ENCODE measurements at regions not wholly inside any gene's neighbourhood (a gene's known extent, or its start where the extent isn't known, plus 50 kb on each side); places are given as distances from the start of the nearest gene placed in this dataset.

DNA sequence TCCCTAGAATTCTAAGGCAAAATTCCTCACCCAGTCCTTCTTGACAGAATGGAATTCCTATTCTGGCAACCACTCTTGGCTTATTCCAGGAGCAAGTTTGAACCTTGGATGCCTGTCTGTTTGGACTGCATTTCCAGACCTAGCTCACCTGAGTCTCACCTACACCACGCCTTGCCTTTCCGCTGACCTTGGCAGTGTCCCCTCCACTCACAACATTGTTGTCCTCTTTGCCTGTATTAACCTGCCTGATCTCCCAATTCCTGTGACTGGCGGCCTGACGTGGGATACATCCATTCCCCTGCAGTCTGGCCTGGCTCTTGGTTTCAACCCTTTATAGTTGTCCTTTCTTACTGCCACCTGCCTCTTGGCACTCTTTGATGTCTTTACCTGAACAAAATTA, 281.4 kb upstream of the SOX4 start:
- Histone ChIP-seq H3K27me3 (no peaks in the 10 kb centered on the region), H3K36me3 (no peaks in the 10 kb centered on the region), H3K27ac (no peak overlapping the region), H3K4me3 (no peak overlapping the region), H3K9me3 (no peaks in the 10 kb centered on the region), H3K4me1 (no peaks in the 10 kb centered on the region)
- 58% methylated on average over 4 of the region's 4 CpGs for WGBS
- DNase-seq (ENCODE audit: low spot score in 2 of 2), result no peak
- TF ChIP-seq, protein P1, sequence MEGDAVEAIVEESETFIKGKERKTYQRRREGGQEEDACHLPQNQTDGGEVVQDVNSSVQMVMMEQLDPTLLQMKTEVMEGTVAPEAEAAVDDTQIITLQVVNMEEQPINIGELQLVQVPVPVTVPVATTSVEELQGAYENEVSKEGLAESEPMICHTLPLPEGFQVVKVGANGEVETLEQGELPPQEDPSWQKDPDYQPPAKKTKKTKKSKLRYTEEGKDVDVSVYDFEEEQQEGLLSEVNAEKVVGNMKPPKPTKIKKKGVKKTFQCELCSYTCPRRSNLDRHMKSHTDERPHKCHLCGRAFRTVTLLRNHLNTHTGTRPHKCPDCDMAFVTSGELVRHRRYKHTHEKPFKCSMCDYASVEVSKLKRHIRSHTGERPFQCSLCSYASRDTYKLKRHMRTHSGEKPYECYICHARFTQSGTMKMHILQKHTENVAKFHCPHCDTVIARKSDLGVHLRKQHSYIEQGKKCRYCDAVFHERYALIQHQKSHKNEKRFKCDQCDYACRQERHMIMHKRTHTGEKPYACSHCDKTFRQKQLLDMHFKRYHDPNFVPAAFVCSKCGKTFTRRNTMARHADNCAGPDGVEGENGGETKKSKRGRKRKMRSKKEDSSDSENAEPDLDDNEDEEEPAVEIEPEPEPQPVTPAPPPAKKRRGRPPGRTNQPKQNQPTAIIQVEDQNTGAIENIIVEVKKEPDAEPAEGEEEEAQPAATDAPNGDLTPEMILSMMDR (IDR thresholded peaks at IDR 0.05), result no peak
- TF ChIP-seq EP300 (IDR thresholded peaks at IDR 0.05) (no peak), POLR2A (IDR thresholded peaks at IDR 0.05) (no peak), POLR2AphosphoS5 (IDR thresholded peaks at IDR 0.05) (no peak)

DNA sequence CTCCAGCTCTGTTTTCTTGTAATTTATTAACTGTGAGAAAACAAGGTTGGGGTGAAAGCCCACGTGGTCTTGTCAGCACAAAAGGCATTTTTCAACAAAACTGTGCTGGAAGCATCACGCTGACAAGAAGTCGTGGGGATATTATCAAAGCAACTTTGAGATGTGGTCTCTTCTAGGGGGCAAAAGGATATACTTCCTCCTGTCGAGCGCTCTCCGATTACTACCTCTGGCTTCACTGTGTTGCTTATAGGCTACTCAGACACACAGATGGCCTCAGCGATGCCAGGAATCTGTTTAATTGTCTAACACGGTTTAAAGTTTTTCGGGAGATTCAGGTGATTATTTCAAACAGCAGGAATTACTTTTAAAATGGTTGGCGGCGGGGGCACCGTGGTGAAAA, 275.9 kb upstream of the SOX4 start:
- H3K4me1 ChIP-seq, result no peaks in the 10 kb centered on the region
- no peaks in the 10 kb centered on the region for H3K27me3 ChIP-seq
- H3K36me3 ChIP-seq, result no peaks in the 10 kb centered on the region
- no peak overlapping the region for H3K4me3 ChIP-seq
- 67% methylated on average over 12 of the region's 12 CpGs for WGBS
- DNase-seq (ENCODE audit: low spot score in 2 of 2), result no peak
- TF ChIP-seq POLR2A (IDR thresholded peaks at IDR 0.05), result no peak
- H3K27ac ChIP-seq, result no peak overlapping the region
- no peaks in the 10 kb centered on the region for H3K9me3 ChIP-seq

DNA sequence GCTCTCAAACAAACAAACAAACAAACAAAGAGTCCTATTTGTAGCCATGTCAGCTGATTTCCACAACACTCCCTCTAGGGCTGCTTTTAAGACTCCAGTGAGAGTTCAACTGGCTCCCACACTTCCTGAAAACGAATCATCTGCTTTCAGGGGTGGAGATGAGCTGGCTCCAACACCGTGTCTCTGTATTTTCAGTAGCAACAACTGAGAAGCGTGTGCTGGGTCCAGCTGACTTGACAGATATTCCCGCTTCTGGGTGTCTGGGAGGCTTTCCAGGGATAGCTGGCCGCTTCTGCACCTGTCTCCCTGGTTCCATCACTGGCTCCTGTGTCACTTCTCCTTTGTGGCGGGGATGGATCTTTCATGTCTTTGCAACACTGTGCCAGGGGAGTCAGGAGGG, 272.5 kb upstream of the SOX4 start:
- TF ChIP-seq EP300 (IDR thresholded peaks at IDR 0.05), result no peak
- TF ChIP-seq POLR2AphosphoS5 (IDR thresholded peaks at IDR 0.05), result no peak
- TF ChIP-seq, protein P1 (IDR thresholded peaks at IDR 0.05), result no peak
- TF ChIP-seq POLR2A (IDR thresholded peaks at IDR 0.05), result no peak

DNA sequence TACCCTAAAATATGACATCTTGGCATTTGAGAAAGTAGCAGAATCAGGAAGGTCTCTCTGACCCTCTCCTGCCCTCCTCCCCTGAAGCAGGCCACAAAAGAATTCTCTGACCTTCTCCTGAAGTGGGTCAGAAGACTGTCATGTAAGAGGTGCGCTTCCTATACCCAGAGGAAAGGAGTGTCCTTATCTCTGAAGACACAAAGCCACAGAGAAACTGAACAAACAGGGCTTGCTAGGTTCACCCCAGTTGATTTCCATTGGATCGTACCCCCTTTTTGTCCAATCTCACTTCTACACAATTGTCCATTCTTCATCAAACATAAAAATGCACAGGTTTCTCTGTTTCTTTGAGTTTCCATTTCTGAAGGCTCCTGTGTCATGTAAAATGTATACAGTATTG, 272.0 kb upstream of the SOX4 start:
- no peak overlapping the region for H3K4me3 ChIP-seq
- no peaks in the 10 kb centered on the region for H3K4me1 ChIP-seq
- no peaks in the 10 kb centered on the region for H3K36me3 ChIP-seq
- no peak for TF ChIP-seq EP300 (IDR thresholded peaks at IDR 0.05)
- 94% methylated on average over 2 of the region's 2 CpGs for WGBS
- H3K9me3 ChIP-seq, result no peaks in the 10 kb centered on the region
- H3K27ac ChIP-seq, result no peak overlapping the region
- DNase-seq (ENCODE audit: low spot score in 2 of 2), result no peak
- no peaks in the 10 kb centered on the region for H3K27me3 ChIP-seq

More for the DNA sequence above, 272.5 kb upstream of the SOX4 start:
- no peak for DNase-seq (ENCODE audit: low spot score in 2 of 2)
- Histone ChIP-seq H3K27me3 (no peaks in the 10 kb centered on the region), H3K36me3 (no peaks in the 10 kb centered on the region), H3K4me3 (no peak overlapping the region), H3K27ac (no peak overlapping the region), H3K9me3 (no peaks in the 10 kb centered on the region), H3K4me1 (no peaks in the 10 kb centered on the region)
- 49% methylated on average over 6 of the region's 6 CpGs for WGBS

DNA sequence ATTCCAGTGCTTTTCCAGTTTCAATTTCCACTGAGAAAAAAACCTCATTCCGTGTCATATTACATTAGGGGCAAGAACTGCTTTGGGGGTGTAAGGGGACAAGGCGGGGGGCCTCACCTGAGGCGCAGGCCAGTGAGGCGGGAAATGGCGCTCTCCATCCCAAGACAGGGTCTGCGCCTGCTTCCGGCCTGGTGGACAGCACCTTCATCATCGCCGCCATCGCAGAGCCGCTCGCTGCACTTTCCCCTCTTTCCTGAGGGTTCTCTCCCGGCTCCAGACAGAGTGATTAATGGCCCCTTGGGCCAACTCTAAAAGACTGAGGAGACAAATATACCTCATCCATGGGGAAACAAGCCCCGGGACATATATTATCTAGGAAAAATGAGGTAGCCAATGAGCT, 270.0 kb upstream of the SOX4 start:
- no peak for TF ChIP-seq POLR2AphosphoS5 (IDR thresholded peaks at IDR 0.05)
- no peak for TF ChIP-seq POLR2A (IDR thresholded peaks at IDR 0.05)
- TF ChIP-seq, protein P1 (IDR thresholded peaks at IDR 0.05), result no peak
- TF ChIP-seq EP300 (IDR thresholded peaks at IDR 0.05), result no peak
- 92% methylated on average over 14 of the region's 14 CpGs for WGBS
- no peak for DNase-seq (ENCODE audit: low spot score in 2 of 2)
- H3K27ac ChIP-seq, result no peak overlapping the region
- H3K4me3 ChIP-seq, result no peak overlapping the region
- H3K4me1 ChIP-seq, result no peaks in the 10 kb centered on the region
- H3K36me3 ChIP-seq, result no peaks in the 10 kb centered on the region
- H3K27me3 ChIP-seq, result no peaks in the 10 kb centered on the region
- H3K9me3 ChIP-seq, result no peaks in the 10 kb centered on the region

DNA sequence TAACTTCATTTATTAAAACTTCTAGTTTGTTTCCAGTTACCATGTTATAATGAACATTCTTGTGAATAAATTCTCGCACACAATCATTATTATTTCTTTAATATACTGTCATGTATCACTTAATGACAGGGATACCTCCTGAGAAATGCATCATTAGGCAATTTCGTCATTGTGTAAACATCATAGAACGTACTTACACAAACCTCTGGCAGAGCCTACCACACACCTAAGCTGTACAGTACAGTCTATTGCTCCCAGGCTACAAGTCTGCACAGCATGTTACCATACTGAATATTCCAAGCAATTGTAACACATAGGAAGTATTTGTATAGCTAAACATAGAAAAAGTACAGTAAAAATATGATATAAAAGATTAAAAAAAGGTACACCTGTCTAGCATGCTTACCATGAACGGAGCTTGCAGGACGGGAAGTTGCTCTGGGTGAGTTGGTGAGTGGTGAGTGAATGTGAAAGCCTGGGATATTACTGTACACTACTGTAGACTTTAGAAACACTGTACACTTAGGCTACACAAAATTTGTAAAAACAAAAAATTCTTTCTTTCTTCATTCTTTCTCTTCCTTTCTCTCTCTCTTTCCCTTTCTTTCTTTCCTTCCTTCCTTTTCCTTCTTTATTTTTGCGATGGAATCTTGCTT, 268.2 kb upstream of the SOX4 start:
- 72% methylated on average over 6 of the region's 6 CpGs for WGBS
- TF ChIP-seq, protein P1 (IDR thresholded peaks at IDR 0.05), result no peak
- TF ChIP-seq EP300 (IDR thresholded peaks at IDR 0.05) (no peak), POLR2AphosphoS5 (IDR thresholded peaks at IDR 0.05) (no peak), POLR2A (IDR thresholded peaks at IDR 0.05) (no peak)
- no peaks in the 10 kb centered on the region for H3K36me3 ChIP-seq
- no peaks in the 10 kb centered on the region for H3K27me3 ChIP-seq
- DNase-seq (ENCODE audit: low spot score in 2 of 2), result no peak
- no peak overlapping the region for H3K27ac ChIP-seq
- H3K4me1 ChIP-seq, result no peaks in the 10 kb centered on the region
- no peak overlapping the region for H3K4me3 ChIP-seq
- H3K9me3 ChIP-seq, result no peaks in the 10 kb centered on the region
